GM19099 (cell line): ENCODE measurements at regions not wholly inside any gene's neighbourhood (a gene's known extent, or its start where the extent isn't known, plus 50 kb on each side); places are given as distances from the start of the nearest gene placed in this dataset.

Experiments
- POLR2A ChIP-seq: IDR thresholded peaks from 3 replicates; pipeline ENCODE4 v1.6.1; 2011; ENCODE audit warnings: low read depth; ENCODE audit not compliant: insufficient read length; ENCODE audit errors: extremely low read depth

DNA sequence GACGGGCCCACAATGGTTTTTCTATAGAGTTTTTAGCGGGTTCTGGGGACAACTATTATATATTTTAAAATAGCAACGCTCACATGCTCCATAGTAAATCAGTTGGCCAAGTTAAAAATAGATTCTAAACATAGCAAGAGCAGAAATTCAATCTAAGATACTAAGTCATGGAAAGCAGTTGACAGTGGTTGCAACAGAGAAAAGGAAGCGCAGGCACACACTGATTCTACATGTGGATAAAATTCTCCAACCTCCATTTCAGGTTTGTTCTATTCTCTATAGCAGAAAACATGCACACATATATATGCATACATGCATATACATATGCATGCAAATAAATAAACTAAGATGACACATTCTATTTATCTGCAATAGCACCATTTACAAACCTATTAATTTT lies 89.6 kb upstream of the HNRNPU start:
- TF ChIP-seq POLR2A: no peak

DNA sequence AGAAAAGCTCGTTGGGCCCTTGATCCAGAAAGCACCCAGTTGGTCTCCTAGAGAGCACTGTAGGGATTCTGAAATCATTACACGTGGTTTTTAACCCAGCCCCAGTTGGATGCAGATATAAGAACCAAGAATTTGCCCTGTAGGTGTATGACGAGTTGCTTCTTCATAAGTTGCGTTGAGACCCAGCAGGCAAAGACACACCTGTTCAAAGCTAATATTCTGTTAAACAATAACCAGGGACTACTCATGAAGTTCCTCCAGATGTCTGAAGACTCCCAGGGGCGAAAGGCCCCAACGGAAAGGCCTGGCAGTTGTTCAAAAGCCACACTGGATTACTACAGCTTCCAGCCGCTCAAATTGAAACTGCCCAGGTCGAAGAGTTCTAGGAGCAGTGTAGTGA lies 88.6 kb upstream of the HNRNPU start:
- TF ChIP-seq POLR2A: peak; percentile 40

DNA sequence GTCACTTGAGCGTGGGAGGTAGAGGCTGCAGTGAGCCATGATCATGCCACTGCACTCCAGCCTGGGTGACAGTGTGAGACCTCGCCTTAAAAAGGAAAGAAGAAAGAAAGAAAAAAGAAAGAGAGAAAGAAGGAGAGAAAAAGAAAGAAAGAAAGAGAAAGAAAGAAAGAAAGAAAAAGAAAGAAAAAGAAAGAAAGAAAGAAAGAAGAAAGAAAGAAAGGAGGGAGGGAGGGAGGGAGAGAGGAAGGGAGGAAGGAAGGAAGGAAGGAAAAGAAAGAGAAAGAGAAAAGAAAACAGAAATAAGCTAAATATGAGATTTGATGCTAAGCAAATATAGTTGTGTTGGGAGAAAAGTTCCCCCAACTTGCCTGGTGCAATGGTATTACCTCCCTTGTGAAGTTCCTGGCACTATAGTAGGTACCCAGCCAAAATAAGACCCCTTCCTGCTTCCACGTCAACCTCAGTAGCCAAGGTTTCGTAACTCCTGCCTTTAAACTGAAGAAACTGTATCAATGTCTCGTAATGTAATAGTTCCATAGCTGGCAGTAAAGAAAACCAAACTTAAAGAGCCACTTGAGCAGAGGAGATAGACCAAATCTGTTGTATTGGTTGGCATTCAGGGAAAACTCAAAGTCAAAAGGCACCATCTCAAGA lies 88.1 kb upstream of the HNRNPU start:
- TF ChIP-seq POLR2A: no peak

DNA sequence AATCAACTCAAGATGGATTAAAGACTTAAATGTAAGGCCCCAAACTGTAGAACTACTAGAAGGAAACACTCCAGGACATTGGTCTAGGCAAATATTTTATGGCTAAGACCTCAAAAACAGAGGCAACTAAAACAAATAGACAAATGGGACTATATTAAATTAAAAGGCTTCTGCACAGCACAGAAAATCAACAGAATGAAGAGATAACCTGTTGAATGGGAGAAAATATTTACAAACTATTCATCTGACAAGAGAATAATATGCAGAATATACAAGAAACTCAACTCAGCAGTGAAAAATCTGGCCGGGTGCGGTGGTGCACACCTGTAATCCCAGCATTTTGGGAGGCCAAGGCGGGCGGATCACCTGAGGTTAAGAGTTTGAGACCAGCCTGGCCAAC lies 84.1 kb upstream of the HNRNPU start:
- no peak for TF ChIP-seq POLR2A

DNA sequence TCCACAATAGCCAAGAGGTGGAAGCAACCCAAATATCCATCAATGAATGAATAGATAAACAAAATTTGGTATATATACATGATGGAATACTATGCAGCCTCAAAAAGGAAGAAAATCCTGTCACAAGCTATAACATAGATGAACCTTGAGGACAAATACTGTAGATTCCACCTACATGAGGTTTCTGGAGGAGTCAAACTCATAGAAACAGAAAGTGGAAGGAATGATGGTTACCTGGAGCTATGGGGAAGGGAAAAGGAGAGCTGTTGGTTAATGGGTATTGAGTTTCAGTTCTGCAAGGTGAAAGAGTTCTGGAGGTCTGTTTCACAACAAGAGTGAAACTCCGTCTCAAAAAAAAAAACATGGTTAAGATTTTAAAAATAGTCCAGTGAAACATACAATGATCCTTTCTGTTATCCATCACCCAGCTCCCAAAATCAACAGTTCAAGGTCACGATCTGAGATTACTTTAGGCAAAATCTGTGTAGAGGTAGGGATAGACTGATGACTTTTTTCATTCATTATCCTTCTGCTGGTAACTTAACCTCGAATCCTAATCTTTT lies 80.8 kb upstream of the HNRNPU start:
- TF ChIP-seq POLR2A: no peak

DNA sequence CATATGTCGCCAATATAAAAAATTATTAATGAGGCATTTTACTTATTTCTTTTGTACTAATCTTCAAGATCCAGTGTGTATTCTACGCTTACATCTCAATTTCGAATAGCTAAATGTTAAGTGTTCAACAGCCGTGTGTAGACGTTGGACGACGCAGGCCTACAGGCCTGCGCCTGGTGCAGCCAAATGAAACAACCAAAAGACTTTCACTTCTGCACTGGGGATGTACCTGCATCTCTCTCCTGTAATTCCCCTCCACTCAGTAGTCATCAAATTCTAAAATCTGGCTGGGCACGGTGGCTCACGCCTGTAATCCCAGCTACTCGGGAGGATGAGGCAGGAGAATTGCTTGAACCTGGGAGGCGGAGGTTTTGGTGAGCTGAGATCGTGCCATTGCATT lies 76.8 kb upstream of the HNRNPU start:
- peak; percentile 39 for TF ChIP-seq POLR2A

DNA sequence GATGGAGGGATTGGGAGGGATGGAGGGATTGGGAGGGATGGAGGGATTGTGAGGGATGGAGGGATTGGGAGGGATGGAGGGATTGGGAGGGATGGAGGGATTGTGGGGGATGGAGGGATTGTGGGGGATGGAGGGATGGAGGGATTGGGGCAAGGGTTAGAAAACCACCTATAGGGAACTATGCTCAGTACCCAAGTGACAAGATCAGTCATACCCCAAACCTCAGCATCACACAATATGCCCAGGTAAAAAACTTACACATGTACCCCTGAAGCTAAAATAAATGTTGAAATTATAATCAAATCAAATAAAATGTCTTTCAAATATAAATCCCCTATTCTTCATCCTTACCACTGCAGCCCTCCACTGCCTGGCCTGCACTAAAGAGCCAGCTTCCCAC lies 72.8 kb upstream of the HNRNPU start:
- TF ChIP-seq POLR2A: no peak

DNA sequence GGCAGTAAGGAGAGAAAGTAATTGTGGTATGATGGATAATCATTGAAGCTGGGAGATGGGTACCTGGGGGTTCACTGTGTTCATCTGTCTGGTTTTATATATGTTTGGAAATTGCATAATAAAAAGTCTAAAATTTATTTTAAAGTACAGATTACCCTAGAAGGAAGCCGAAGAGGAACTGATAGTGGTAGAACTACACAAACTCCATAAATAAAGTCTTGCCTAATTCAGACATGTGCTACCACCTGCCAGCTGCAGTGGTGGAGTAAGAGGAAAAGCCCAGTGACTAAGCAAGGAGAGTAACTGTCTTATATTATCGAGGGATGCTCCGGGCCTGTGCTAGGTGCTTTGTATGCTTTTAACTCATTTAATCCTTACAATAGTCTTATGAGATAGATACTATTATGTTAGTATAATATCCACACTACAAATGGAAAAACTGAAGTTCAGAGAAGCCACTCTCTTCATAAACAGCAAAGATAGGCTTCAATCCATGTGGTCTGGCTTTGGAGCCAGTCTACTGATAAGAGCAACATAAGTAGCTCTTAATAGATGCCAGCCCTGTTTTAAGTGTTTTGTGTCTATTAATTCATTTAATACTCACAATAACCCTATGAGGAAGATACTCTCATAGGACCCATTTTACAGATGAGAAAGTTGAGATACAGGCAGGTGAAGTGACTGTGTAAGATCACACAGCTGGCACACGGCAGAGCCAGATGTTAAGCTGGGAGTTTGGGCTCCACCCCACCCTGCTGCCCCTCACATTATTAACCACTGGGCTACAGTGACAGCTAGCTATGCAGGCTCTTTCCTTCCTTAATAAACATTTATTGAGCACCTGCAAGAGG lies 56.8 kb upstream of the HNRNPU start:
- no peak for TF ChIP-seq POLR2A

DNA sequence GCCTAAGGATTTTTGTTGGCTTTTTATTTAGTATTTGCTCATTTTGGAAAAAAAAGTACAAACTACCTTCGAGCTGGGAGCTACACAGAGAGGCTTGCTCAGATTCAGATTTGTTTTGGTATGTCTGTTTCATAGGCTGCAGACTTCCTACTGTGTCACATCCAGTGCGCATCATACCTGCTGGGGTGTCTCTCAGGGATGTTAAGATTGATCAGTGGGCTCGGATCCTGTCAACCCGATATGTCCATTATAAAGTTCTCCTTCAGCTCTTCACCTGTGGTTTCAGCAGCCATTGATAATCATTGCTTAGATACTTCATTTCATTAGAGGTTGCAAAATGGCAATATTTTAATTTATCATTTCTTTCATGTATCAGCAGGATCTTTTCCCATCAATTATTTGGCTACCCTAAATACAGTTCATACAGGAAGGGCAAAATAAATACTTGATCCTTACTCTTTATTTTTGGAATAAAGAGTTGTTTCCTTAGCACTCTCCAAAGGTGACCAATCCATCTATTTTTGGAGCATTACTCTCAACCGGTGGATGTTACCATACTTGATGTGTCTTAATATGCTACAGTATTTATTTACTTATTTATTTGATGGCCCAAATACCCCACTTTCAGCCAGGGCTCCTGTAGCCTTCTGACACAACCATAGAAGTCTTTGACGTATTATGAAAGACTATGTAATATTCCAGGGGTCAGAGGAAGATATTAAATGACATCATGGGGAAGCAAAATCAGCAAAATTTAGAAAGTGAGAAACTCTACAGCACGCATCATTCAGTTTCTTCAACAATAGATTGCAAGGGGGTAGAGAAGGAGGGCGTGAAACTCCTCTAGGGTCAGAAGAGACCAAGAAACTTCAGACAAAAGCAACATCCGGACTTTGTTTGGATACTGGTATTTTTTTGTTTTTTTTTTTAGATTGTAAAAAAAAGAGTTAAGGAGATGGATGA lies 55.3 kb upstream of the HNRNPU start:
- no peak for TF ChIP-seq POLR2A

DNA sequence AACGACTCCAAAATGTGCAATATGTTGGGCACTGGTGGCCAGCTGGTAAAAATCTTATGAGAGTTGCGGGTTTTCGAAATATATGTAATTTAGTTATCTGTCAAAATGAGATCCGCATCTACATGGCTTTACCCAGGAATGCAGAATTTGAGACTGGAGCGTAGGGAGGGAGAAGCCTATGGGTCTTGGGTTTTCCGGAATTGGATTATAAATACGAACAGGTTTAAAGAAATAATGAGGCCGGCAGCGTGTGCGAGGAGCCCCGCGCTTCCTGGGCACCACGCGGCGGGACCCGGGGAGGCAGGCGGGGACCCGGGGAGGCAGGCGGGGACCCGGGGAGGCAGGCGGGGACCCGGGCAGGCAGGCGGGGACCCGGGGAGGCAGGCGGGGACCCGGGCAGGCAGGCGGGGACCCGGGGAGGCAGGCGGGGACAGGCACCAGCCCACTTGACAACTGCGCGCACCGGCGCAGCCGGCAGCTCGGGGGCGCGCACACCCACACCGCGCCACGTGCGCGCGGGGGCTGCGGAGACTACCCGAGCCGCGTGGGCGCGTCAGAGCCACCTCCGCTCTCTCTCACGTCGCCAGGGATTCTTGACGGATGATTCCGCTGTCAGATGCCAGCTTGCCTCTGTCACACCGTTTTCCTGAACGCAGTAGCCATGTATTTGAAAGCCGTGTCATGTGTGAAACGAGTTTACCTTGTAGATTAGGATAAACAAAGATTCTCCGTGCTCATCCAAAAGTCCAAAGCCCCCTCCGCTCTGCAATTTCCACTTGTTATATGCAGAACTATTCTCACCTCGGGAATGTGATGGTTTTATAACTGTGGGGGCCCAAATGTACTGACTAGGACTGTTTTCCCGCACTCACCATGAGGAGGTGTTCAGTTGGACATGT lies 54.3 kb upstream of the HNRNPU start:
- TF ChIP-seq POLR2A: peak; percentile 53

DNA sequence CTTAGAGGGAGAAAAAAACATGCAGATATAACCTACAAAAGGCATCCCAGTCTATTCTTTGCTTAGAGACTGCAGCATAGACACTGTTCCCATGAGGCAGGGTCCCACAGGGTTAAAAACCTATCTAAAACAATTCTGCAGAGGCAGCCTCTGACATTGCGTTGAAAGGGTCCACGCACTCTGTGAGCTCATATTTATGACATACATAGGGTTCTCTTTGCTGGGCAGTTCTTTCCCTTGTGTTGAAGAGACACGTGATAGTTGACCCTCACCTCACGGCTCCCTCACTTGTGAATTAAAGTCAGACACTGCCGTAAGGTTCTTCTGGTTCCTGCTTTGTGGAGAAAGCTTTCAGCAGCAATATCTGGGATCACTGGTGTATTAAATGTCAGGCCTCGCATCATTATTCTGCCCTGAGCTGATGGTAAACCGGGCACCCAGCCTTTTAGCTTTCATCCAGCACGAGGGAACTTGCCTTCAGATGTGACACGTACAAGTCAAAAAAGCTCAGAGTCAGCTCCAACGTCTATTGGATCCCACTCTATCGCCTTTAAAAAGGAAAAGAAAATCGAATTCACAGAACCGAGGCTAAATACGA lies 52.8 kb upstream of the HNRNPU start:
- TF ChIP-seq POLR2A: no peak

DNA sequence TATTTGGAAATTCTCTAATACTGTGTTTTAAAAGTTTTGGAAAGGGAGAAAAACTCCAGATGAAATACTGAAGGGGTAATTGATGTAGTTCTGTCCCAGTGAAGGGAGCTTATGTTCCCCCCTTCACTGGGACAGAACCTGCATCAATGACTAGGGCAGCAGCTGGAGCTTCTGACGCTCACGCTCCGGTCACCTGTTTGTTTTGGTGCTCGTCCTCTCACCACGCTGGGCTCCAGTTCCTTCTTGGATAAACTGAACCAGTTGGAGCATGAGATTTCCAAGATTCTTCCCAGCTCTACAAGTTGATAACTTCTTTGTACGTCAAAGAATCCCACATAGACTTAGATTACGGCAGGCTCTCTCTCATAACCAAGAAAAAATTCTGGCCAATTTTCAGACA lies 51.4 kb upstream of the HNRNPU start:
- no peak for TF ChIP-seq POLR2A

DNA sequence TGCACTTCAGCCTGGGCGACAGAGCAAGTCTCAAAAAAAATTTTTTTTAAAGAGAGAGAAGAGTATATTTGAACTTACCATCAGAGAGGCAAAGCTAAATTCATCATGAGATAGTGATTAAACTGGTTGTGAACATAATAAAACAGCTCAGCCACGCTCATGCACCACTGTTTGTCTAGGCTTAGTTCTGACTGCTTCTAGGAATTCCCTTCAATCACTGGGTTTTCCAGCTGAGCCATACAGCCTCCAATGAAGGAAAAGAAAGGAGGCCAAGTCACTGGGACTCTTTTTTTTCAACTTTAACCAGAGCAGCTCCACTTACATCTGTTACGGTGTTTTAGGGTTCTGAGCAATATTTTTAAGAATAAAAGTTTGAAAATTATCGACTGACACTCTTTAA lies 50.4 kb upstream of the HNRNPU start:
- no peak for TF ChIP-seq POLR2A
